ENCODE measurements at regions not wholly inside any gene's neighbourhood (a gene's known extent, or its start where the extent isn't known, plus 50 kb on each side); places are given as distances from the start of the nearest gene placed in this dataset.

DNA sequence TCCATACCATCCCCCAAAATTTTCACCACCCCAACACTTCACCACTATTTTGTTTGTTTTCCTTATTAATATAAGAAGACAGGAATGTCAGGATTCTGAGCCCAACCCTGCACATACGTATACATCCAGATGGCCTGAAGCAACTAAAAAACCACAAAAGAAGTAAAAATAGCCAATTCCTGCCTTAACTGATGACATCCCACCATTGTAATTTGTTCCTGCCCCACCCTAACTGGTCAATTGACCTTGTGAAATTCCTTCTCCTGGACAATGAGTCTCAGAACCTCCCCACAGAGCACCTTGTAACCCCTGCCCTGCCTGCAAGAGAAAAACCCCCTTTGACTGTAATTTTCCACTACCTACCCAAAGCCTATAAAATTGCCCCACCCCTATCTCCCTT, 132.5 kb downstream of the ZNF675 start:
- TF ChIP-seq, protein P1, sequence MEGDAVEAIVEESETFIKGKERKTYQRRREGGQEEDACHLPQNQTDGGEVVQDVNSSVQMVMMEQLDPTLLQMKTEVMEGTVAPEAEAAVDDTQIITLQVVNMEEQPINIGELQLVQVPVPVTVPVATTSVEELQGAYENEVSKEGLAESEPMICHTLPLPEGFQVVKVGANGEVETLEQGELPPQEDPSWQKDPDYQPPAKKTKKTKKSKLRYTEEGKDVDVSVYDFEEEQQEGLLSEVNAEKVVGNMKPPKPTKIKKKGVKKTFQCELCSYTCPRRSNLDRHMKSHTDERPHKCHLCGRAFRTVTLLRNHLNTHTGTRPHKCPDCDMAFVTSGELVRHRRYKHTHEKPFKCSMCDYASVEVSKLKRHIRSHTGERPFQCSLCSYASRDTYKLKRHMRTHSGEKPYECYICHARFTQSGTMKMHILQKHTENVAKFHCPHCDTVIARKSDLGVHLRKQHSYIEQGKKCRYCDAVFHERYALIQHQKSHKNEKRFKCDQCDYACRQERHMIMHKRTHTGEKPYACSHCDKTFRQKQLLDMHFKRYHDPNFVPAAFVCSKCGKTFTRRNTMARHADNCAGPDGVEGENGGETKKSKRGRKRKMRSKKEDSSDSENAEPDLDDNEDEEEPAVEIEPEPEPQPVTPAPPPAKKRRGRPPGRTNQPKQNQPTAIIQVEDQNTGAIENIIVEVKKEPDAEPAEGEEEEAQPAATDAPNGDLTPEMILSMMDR (IDR thresholded peaks at IDR 0.05; ENCODE audit: insufficient read depth, low read depth, low read length) = no peak
- no peak for TF ChIP-seq EZH2 (IDR thresholded peaks at IDR 0.05; ENCODE audit: insufficient read depth, low read length)

Data from astrocyte (in vitro differentiated cells and primary cell).